HuH-7.5 (cell line): ENCODE measurements at regions not wholly inside any gene's neighbourhood (a gene's known extent, or its start where the extent isn't known, plus 50 kb on each side); places are given as distances from the start of the nearest gene placed in this dataset.

Experiments used
- DNase-seq: peaks from one replicate; pipeline ENCODE4 v3.0.0; 2011; ENCODE audit warnings: low spot score

DNA sequence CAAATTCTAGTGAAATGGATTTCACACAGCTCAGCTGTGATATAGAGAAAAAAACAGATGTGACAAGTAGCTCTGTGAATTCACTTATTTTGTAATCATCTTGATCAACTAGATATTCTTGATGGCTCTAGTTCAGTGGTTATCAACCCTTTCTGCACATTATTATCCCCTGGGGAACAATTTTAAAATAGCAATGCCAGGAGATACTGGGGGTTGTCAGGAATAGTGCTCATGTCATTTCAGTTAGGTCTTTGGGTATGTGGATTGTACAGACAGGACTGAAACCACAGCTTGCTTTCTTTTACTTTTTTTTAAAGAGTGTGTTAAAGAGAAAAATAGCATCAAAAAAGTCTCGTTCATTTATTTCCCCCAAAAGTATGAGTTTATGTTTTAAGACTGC lies 269.0 kb upstream of the PDGFD start:
- DNase-seq, result no peak

GRCh38 chr11:104432526-104432925 lies 268.6 kb upstream of the PDGFD start:
- DNase-seq, result no peak

- DNase-seq, result no peak
These were observed 258.5 kb upstream of the PDGFD start for GRCh38 chr11:104422324-104422944.

DNA sequence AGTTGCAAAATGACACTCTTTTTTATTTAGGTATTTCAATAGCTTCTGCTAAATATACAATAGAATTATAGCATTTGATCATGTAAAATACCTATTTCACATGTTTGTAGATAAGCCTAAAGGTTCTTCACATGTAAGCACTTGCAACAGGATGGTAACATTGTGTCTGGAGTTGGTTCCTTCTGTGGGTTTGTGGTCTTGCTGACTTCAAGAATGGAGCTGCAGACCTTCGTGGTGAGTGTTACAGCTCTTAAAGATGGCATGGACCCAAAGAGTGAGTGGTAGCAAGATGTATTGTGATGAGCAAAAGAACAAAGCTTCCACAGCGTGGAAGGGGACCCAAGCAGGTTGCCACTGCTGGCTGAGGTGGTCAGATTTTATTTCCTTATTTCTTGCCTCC lies 246.4 kb upstream of the PDGFD start:
- DNase-seq, result no peak

DNA sequence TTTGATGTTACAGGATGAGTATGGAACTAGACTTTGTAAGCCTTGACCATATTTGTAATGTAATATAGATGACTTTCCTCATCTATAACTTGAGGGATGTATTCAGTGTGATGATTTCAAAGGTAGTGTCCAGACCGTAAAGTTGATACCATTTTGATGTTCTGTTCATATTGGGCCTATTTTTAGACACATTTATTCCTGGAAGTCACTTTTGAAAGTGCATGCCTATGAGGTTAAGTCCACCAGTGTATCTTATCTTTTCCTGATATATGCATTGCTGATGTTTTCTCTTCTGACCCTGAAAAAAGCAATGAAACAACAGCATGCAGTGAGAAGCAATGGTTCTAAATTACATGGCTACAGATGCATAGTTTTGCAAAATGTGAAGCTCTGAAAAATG lies 244.7 kb upstream of the PDGFD start:
- DNase-seq, result no peak

DNA sequence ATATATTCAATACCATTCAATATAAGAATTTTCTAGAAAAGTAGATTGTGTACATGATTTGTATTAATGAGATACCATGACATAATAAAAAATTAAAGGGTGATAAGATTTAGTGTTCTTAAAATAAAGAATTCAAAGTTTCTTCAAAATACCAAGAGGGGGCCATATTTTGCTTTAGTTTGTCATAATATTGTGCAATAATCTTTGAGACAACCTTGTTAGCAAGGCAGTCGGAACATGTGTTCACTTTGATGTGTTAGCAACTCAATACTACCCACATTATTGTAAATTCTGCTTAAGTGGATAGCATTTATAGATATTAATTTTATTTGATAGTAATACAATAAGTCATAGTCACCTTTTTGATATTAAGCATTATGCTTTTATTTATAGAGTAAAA lies 241.3 kb upstream of the PDGFD start:
- DNase-seq, result no peak

- no peak for DNase-seq
These were observed 240.6 kb upstream of the PDGFD start for GRCh38 chr11:104404231-104405175.

GRCh38 chr11:104402812-104403521 lies 239.0 kb upstream of the PDGFD start:
- no peak for DNase-seq

DNA sequence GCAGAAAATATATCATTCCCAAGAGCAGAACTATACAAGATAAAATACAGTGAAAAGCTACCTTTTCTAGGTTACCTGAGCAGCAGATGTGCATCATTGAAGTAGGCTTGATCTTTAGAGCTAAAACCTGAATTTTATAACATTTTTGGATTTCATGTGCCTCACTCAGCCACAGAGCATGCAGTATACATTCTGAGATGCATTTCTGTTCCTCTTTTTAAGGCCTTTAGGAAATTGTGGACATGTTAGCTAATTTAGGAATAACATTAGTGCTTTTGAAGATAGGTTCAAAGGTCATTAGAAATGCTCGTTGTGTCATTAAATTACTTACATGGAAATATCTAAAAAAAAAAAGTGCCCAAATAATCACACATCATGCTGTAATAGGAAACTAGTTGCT lies 230.6 kb upstream of the PDGFD start:
- DNase-seq, result no peak

DNA sequence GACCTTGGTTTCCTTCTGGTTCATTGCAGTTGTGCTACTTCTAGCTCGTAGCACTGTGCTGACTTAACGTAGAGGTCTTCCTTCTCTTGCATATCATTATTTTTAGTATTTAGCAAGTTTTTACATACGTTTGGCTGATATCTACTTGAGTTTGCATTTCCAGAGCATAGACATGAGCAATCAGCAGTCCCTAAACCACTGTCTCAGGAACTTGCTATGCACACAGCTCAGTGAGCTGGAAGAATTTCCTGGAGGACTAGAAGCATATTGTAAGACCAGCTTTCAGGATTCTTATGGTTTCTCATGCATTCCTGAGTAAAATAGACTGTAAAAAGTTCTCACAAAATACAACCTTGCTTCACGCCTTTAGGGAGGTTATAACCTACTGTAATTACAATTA lies 226.7 kb upstream of the PDGFD start:
- no peak for DNase-seq

- DNase-seq, result no peak
These were observed 221.9 kb upstream of the PDGFD start for GRCh38 chr11:104385884-104386283.

DNA sequence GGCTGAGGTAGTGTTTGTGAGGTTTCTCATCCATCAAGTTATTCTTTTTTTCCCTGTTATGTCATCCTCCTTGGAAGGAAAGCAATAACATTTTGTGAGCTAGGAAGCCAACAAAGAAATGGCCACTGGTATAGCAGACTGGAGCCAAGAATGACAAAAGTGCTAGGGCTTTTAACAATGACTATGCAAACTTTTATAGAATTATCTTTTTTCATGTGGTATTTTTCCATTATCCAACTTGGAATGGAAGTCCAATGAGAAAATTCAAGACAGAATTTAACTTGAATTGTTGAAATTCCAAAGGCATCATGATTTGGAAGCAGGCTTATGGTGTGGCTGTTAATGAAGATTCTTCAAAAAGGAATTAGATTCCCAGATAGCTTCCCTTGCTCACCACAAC lies 216.4 kb upstream of the PDGFD start:
- DNase-seq, result no peak

GRCh38 chr11:104372111-104372510 lies 208.2 kb upstream of the PDGFD start:
- DNase-seq, result no peak

DNA sequence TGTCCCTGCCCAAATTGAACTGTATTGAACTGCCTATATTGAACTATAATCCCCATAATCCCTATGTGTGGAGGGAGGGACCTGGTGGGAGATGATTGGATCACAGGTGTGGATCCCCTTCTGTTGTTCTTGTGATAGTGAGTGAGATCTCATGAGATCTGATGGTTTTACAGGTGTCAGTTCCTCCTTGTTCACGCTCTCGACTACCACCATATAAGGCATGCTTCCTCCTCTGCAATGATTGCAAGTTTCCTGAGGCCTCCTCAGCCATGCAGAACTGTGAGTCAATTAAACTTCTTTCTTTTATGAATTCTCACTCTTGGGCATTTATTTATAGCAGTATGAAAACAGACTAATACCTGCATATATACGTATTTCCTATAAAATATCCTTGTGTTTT lies 206.5 kb upstream of the PDGFD start:
- no peak for DNase-seq

DNA sequence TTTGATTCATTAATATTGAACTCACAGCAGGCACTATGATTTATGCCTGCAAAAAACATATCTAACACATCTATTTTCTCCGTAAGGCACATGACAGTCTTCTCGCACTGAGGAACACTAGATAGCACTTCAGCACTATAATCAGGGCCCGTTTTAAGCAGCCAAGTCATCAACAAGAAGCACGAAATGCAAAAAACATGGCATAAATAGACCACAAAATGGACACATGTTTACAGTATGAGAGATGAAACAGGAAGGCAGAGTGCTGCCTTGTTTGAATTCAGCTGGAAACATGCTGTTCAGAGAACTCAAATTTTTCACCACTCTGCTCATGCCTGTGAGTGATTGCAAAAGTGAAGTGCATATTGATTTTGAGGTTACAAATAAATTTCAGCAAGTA lies 205.8 kb upstream of the PDGFD start:
- DNase-seq, result no peak

GRCh38 chr11:104366321-104366734 lies 202.4 kb upstream of the PDGFD start:
- DNase-seq, result no peak

GRCh38 chr11:104365676-104366075 lies 201.7 kb upstream of the PDGFD start:
- no peak for DNase-seq

- no peak for DNase-seq
These were observed 198.0 kb upstream of the PDGFD start for GRCh38 chr11:104361975-104362374.

GRCh38 chr11:104352036-104352435 lies 188.1 kb upstream of the PDGFD start:
- no peak for DNase-seq

GRCh38 chr11:104343578-104343977 lies 179.6 kb upstream of the PDGFD start:
- DNase-seq, result no peak

DNA sequence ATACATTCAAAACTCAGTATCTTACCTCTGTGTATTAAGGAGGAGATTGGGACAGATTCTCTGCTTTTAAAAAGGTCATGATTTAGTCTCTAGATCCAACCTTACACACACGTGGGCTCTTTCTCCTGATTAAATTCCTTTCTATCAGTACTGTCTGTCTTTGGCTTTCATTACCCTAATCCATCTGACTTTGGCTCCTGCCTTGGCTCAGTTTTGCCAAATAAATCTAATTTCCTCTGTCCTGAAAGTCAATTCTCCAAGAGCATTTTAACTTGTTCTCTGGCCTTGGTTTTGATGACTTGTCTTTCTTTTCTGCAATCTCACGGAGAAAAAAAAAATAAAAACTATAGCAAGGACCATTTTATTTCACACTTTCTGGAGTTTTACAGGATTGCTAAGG lies 176.6 kb upstream of the PDGFD start:
- no peak for DNase-seq

- no peak for DNase-seq
These were observed 175.5 kb upstream of the PDGFD start for GRCh38 chr11:104339380-104339831.

DNA sequence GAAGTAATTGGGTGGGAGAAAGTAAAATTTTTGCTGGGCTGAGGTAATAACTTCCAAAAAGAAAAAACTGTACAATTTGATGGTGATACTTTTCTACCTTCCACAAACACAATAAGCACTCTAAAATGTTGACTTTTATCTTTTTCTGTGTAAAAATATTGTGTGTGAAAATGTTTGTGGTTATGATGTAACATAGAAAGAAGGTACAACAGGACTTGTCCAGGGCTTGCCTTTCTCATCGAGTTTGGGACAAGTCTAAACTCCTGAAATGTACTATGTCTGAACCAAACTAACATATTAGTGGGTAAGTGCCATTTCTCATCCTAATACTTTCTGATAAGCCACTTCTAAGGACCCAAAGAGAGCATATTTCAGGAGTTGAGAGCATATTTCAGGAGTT lies 174.2 kb upstream of the PDGFD start:
- DNase-seq, result no peak
